Stimulated activated effector memory CD8-positive, alpha-beta T cell treated with anti-CD3 and anti-CD28 coated beads, Interleukin-12 subunit alpha, Interleukin-12 subunit beta, amount 100 ng/mL, for 72 hours (primary cell): ENCODE measurements at regions not wholly inside any gene's neighbourhood (a gene's known extent, or its start where the extent isn't known, plus 50 kb on each side); places are given as distances from the start of the nearest gene placed in this dataset.
"Not testable (repeated sequence)": the region's sequence is repeated elsewhere in the genome, so short reads cannot be mapped to it uniquely, and the experiment has no call there.

ENCODE experiments used
- ATAC-seq: fragments of 150-1000 bp; cut with Tn5 transposase; 2 replicates; pipeline ENCODE4 v1.10.0; 2021
- DNase-seq, 2 donors: peaks; one replicate each; pipeline ENCODE4 v3.0.0; 2021 to 2022; ENCODE audit warnings: low spot score in 2 of 2
- H3K27ac Mint-ChIP-seq: one replicate; pipeline ENCODE4 v1.8.0; 2022; ENCODE audit warnings: mild to moderate bottlenecking, mixed read lengths
- H3K36me3 Mint-ChIP-seq: one replicate; pipeline ENCODE4 v1.8.0; 2022; ENCODE audit warnings: mild to moderate bottlenecking, mixed read lengths
- H3K4me1 Mint-ChIP-seq: one replicate; pipeline ENCODE4 v1.8.0; 2022; ENCODE audit warnings: mixed read lengths
- H3K4me3 Mint-ChIP-seq: one replicate; pipeline ENCODE4 v1.8.0; 2022; ENCODE audit warnings: mild to moderate bottlenecking, mixed read lengths
- H3K9me3 Mint-ChIP-seq: one replicate; pipeline ENCODE4 v1.8.0; 2022; ENCODE audit warnings: mixed read lengths

- no peaks in the 10 kb centered on the region for H3K36me3 Mint-ChIP-seq
- no peak for ATAC-seq
- H3K4me1 Mint-ChIP-seq = peaks cover 8% of the 10 kb centered on the region
- no peak for DNase-seq
- H3K9me3 Mint-ChIP-seq = no peaks in the 10 kb centered on the region
- no peak overlapping the region for H3K27ac Mint-ChIP-seq
- no peak overlapping the region for H3K4me3 Mint-ChIP-seq
These were observed 240.8 kb downstream of the HS3ST3B1 start for GRCh38 chr17:14541714-14542113.

- DNase-seq = no peak
- Mint-ChIP-seq H3K9me3 (no peaks in the 10 kb centered on the region), H3K27ac (no peak overlapping the region), H3K36me3 (no peaks in the 10 kb centered on the region), H3K4me1 (no peaks in the 10 kb centered on the region), H3K4me3 (no peak overlapping the region)
- ATAC-seq = no peak
These were observed 238.9 kb downstream of the HS3ST3B1 start for GRCh38 chr17:14539801-14540200.

- H3K4me3 Mint-ChIP-seq, DNase-seq, ATAC-seq, H3K36me3 Mint-ChIP-seq, H3K27ac Mint-ChIP-seq, H3K4me1 Mint-ChIP-seq: not testable (repeated sequence)
- peaks cover 11% of the 10 kb centered on the region for H3K9me3 Mint-ChIP-seq
These were observed 231.4 kb downstream of the HS3ST3B1 start for GRCh38 chr17:14532242-14532641.

- no peaks in the 10 kb centered on the region for H3K36me3 Mint-ChIP-seq
- no peak overlapping the region for H3K27ac Mint-ChIP-seq
- H3K9me3 Mint-ChIP-seq = no peaks in the 10 kb centered on the region
- H3K4me1 Mint-ChIP-seq = peaks cover 21% of the 10 kb centered on the region
- ATAC-seq (no peak), DNase-seq (no peak)
- no peak overlapping the region for H3K4me3 Mint-ChIP-seq
These were observed 224.9 kb downstream of the HS3ST3B1 start for GRCh38 chr17:14525551-14526455.

GRCh38 chr17:14522795-14523387, 222.0 kb downstream of the HS3ST3B1 start:
- peaks cover 21% of the 10 kb centered on the region for H3K4me1 Mint-ChIP-seq
- DNase-seq (no peak), ATAC-seq (no peak)
- H3K36me3 Mint-ChIP-seq = no peaks in the 10 kb centered on the region
- H3K9me3 Mint-ChIP-seq = no peaks in the 10 kb centered on the region
- H3K4me3 Mint-ChIP-seq = no peak overlapping the region
- H3K27ac Mint-ChIP-seq = no peak overlapping the region

GRCh38 chr17:14518919-14519318, 218.0 kb downstream of the HS3ST3B1 start:
- H3K36me3 Mint-ChIP-seq, DNase-seq, H3K4me1 Mint-ChIP-seq, H3K4me3 Mint-ChIP-seq, H3K9me3 Mint-ChIP-seq, ATAC-seq, H3K27ac Mint-ChIP-seq: not testable (repeated sequence)

- peaks cover 1% of the 10 kb centered on the region for H3K9me3 Mint-ChIP-seq
- H3K4me1 Mint-ChIP-seq = peaks cover 2% of the 10 kb centered on the region
- ATAC-seq (no peak), DNase-seq (no peak)
- H3K4me3 Mint-ChIP-seq = no peak overlapping the region
- no peaks in the 10 kb centered on the region for H3K36me3 Mint-ChIP-seq
- H3K27ac Mint-ChIP-seq = no peak overlapping the region
These were observed 214.1 kb downstream of the HS3ST3B1 start for GRCh38 chr17:14514973-14515372.

GRCh38 chr17:14513835-14514234, 213.0 kb downstream of the HS3ST3B1 start:
- Mint-ChIP-seq H3K4me3 (no peak overlapping the region), H3K27ac (no peak overlapping the region)
- no peak for DNase-seq

GRCh38 chr17:14510136-14510535, 209.3 kb downstream of the HS3ST3B1 start:
- peaks cover 3% of the 10 kb centered on the region for H3K9me3 Mint-ChIP-seq
- DNase-seq = no peak
- H3K27ac Mint-ChIP-seq = no peak overlapping the region
- no peak for ATAC-seq
- peaks cover 5% of the 10 kb centered on the region for H3K4me1 Mint-ChIP-seq
- no peaks in the 10 kb centered on the region for H3K36me3 Mint-ChIP-seq
- H3K4me3 Mint-ChIP-seq = no peak overlapping the region

More at GRCh38 chr17:14513835-14514234, 213.0 kb downstream of the HS3ST3B1 start:
- Mint-ChIP-seq H3K4me1 (peaks cover 5% of the 10 kb centered on the region), H3K9me3 (peaks cover 3% of the 10 kb centered on the region), H3K36me3 (no peaks in the 10 kb centered on the region)
- ATAC-seq = no peak

GRCh38 chr17:14508156-14508555, 207.3 kb downstream of the HS3ST3B1 start:
- Mint-ChIP-seq H3K4me3 (no peak overlapping the region), H3K4me1 (peaks cover 5% of the 10 kb centered on the region), H3K9me3 (peaks cover 3% of the 10 kb centered on the region), H3K36me3 (no peaks in the 10 kb centered on the region), H3K27ac (no peak overlapping the region)
- DNase-seq (no peak), ATAC-seq (no peak)

GRCh38 chr17:14506364-14506763, 205.5 kb downstream of the HS3ST3B1 start:
- Mint-ChIP-seq H3K4me1 (peaks cover 5% of the 10 kb centered on the region), H3K27ac (no peak overlapping the region), H3K9me3 (peaks cover 3% of the 10 kb centered on the region), H3K4me3 (no peak overlapping the region), H3K36me3 (no peaks in the 10 kb centered on the region)
- ATAC-seq (no peak), DNase-seq (no peak)

- no peak overlapping the region for H3K27ac Mint-ChIP-seq
- H3K36me3 Mint-ChIP-seq = no peaks in the 10 kb centered on the region
- DNase-seq = no peak
- no peak overlapping the region for H3K4me3 Mint-ChIP-seq
- H3K4me1 Mint-ChIP-seq = peaks cover 5% of the 10 kb centered on the region
- no peak for ATAC-seq
- H3K9me3 Mint-ChIP-seq = peaks cover 3% of the 10 kb centered on the region
These were observed 204.7 kb downstream of the HS3ST3B1 start for GRCh38 chr17:14505606-14506005.

GRCh38 chr17:14499976-14500375, 199.1 kb downstream of the HS3ST3B1 start:
- no peak overlapping the region for H3K27ac Mint-ChIP-seq
- no peaks in the 10 kb centered on the region for H3K9me3 Mint-ChIP-seq
- no peaks in the 10 kb centered on the region for H3K36me3 Mint-ChIP-seq
- DNase-seq (no peak), ATAC-seq (no peak)
- H3K4me3 Mint-ChIP-seq = no peak overlapping the region
- H3K4me1 Mint-ChIP-seq = no peaks in the 10 kb centered on the region

GRCh38 chr17:14498812-14499211, 197.9 kb downstream of the HS3ST3B1 start:
- no peak for ATAC-seq
- no peak overlapping the region for H3K27ac Mint-ChIP-seq
- H3K4me1 Mint-ChIP-seq = no peaks in the 10 kb centered on the region
- no peaks in the 10 kb centered on the region for H3K9me3 Mint-ChIP-seq
- no peak overlapping the region for H3K4me3 Mint-ChIP-seq
- no peak for DNase-seq
- no peaks in the 10 kb centered on the region for H3K36me3 Mint-ChIP-seq

GRCh38 chr17:14494161-14494560, 193.3 kb downstream of the HS3ST3B1 start:
- H3K4me1 Mint-ChIP-seq = no peaks in the 10 kb centered on the region
- no peak for DNase-seq
- H3K36me3 Mint-ChIP-seq = no peaks in the 10 kb centered on the region
- H3K27ac Mint-ChIP-seq = no peak overlapping the region
- no peaks in the 10 kb centered on the region for H3K9me3 Mint-ChIP-seq
- H3K4me3 Mint-ChIP-seq = no peak overlapping the region
- no peak for ATAC-seq

- DNase-seq (no peak), ATAC-seq (no peak)
- Mint-ChIP-seq H3K27ac (no peak overlapping the region), H3K9me3 (no peaks in the 10 kb centered on the region), H3K36me3 (no peaks in the 10 kb centered on the region), H3K4me3 (no peak overlapping the region), H3K4me1 (no peaks in the 10 kb centered on the region)
These were observed 189.1 kb downstream of the HS3ST3B1 start for GRCh38 chr17:14489986-14490385.
